ENCODE measurements at regions not wholly inside any gene's neighbourhood (a gene's known extent, or its start where the extent isn't known, plus 50 kb on each side); places are given as distances from the start of the nearest gene placed in this dataset.
"Not testable (repeated sequence)": the region's sequence is repeated elsewhere in the genome, so short reads cannot be mapped to it uniquely, and the experiment has no call there.

DNA sequence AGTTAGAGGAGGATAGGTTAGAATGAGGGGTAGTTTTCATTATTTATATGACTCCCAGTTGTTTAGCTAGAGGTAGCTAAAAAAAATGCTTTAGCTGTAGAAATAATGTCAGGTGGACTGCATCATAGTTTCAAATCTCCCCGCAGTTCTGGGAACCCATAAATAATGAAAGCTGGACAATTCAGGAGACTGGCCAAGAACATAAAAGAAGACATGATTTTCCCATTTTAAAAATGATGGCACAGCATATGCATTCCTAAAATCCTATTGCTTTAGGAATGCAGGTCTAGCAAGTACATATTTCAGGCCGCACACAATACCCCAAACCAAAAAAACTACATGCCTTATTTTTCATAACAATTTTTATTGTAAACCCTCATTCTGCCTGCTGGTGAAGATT, 143.3 kb downstream of the CTH start:
- DNase-seq (ENCODE audit: low read depth in 3 of 3), result no peak

DNA sequence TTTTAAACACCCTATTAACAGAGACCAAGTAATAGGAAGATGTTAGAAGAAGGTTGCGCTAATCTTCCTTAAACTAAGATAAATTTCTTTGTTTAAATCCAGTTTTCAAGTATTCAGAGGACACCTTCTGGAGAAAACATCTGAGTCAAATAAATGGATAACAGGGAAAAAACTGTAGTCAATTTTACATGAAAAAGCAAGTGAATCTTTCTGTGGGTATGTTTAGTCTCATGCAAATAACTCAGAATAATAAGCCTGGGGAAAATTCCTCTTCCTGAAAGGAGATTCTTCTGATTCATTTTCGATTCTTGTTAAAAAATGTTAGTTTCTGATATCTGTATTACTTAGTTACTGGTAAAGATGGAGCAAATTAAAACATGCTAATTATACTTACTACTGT, 145.5 kb downstream of the CTH start:
- no peak for DNase-seq (ENCODE audit: low read depth in 3 of 3)

DNA sequence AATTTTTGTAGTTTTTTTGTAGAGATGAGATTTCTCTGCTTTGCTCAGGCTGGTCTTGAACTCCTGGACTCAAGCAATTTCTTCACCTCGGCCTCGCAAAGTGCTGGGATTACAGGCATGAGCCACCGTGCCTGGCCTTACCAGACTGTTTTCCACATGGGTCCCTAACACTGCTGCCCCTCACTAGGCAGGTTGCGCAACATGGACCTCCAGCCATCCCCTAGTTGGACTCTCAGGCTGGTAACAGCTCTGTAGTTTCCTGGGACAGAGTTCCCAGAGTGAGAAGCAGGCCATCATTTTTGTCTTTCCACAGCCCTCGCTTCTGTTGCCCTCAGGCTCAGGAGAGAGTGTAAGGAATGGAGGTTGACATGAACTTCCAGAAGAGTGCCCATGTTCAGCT, 156.1 kb downstream of the CTH start:
- no peak for DNase-seq (ENCODE audit: low read depth in 3 of 3)

- no peak for DNase-seq (ENCODE audit: low read depth in 3 of 3)
These were observed 160.1 kb downstream of the CTH start for GRCh38 chr1:70571191-70571590.

GRCh38 chr1:70573317-70573843, 162.3 kb downstream of the CTH start:
- no peak for DNase-seq (ENCODE audit: low read depth in 3 of 3)

DNA sequence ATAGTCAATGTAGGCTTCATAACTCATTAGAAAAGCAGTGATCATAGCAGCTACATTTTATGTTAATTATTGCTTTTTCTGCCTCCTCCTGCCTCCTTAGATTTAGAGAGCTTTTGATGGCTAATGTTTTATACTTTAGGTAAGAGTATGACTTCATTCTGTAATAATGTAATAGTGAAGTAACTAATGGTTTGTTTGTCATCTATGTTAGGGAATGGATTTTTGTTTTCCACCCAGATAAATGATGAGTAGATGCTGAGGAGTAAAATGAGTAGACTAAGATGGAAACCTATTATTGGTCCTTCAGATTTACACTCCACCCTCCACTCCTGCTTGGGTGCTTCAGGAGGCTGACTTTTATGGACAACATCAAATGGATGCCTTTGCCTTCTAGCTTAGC, 170.6 kb downstream of the CTH start:
- DNase-seq (ENCODE audit: low read depth in 3 of 3), result no peak

- no peak for DNase-seq (ENCODE audit: low read depth in 3 of 3)
These were observed 172.5 kb downstream of the CTH start for GRCh38 chr1:70583522-70583921.

- DNase-seq (ENCODE audit: low read depth in 3 of 3), result no peak
These were observed 175.0 kb downstream of the CTH start for GRCh38 chr1:70586046-70586445.

DNA sequence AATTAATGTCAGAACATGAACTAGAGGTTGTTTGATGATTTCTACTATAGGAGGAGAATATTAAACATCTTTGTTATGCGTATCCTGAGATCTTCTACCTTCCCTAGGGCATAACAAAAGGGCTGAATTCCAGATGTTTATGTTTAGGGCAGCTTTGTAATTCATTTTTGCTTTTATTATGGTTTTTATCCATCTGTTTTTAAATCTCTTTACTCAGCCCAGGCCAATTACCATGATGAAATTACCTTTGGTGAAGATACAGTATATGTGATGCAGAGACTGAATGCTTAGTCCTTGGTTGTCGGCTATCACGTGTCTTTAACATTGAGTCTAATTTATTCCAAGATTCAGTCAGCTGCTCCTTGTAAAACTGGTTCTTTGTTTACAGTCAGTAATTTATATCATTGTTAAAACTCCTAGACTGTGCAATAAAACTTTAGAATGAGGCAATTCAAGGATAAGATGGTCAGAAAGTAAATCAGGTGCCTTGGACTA, 176.9 kb downstream of the CTH start:
- DNase-seq (ENCODE audit: low read depth in 3 of 3), result no peak

DNA sequence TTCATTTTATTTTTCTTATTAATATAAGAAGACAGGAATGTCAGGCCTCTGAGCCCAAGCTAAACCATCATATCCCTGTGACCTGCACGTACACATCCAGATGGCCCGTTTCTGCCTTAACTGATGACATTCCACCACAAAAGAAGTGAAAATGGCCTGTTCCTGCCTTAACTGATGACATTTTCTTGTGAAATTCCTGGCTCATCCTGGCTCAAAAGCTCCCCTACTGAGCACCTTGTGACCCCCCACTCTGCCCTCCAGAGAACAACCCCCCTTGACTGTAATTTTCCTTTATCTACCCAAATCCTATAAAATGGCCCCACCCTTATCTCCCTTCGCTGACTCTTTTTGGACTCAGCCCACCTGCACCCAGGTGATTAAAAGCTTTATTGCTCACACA, 182.5 kb downstream of the CTH start:
- DNase-seq (ENCODE audit: low read depth in 3 of 3), result not testable (repeated sequence)

DNA sequence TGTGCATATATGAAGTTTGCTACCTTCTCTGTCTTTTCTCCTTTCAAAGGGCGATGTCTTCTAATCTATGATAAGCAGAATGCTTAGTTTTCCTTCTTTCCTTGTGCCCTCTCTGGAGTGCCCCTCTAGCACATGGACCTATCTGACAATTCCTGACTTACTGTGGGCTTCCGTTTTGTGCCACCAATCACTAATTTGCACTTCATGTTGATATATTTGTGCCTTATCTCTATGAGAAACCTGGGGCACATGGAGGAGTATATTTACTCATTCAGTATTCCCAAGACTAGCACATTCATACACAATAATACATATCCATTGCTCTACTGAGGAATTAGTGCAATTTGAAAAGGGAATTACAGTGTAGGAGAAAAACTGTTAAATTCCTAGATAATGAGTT, 197.7 kb downstream of the CTH start:
- DNase-seq (ENCODE audit: low read depth in 3 of 3), result no peak

GRCh38 chr1:70610164-70610563, 199.1 kb downstream of the CTH start:
- DNase-seq (ENCODE audit: low read depth in 3 of 3), result not testable (repeated sequence)

DNA sequence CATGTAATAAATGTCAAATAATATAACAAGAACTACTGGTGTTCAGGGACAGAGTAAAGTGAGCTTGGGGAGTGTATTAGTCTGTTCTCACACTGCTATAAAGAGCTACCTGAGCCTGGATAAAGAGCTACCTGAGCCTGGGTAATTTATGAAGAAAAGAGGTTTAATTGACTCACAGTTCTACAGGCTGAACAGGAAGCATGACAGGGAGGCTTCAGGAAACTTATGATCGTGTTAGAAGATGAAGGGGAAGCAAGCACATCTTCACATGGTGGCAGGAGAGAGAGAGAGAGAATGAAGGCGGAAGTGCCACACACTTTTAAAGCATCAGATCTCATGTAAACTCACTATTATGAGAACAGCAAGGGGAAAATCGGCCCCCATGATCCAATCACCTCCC, 205.9 kb downstream of the CTH start:
- DNase-seq (ENCODE audit: low read depth in 3 of 3), result no peak

DNA sequence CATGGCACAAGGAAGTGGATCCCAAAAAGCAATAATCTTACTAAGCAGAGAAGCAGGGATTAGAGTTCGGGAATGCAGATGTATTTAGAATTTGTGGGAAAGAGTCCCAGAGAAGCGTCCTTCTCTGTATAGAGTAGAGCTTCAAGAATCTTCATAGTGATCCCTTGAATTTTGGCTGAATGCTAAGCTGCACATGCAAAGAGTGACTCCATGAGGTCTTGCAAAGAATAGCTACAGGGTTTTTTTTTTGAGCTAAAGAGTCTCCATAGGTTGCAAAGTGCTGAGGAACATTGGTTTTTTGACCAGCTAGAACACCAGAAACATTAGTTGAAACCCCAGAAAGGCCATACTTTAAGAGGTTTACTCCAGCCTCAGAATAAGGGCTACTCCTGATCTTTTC, 206.7 kb downstream of the CTH start:
- DNase-seq (ENCODE audit: low read depth in 3 of 3), result no peak

DNA sequence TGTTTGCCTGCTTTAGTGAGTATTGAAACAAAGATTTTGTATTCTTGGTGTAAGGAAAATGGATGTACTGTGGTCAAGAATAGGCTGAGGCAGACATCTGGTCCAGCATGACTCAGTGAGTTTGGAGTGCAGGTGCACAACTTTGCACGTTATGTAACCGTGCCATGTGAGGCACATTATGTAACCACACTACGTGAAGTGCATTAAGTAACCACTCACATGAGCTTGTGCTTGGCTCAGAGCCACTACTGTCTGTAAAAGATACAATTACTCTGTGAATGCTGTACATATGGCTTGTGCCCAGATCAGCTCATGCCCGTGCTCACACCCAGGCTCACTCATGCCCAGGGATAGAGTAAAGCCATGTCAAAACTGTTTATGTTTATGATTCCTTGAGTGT, 216.8 kb downstream of the CTH start:
- no peak for DNase-seq (ENCODE audit: low read depth in 3 of 3)

DNA sequence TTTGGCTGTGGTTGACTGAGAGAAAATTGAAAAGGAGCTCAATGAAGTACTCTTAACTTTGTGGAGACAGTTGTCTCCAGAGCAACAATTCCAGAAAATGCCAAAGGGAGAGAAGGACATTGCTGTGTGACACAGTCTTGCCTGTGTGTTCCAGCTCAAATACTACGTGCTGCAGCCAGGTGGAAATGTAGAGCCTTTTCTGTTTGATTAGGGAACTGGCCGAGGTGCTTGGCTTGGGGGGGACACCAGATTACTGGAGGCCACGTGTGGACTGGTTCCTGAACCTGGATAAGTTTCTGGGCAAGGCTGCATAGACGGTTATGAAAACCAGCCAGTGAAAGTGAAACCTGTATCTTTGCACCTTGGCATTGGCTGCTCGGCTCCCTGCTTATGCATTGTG, 217.9 kb downstream of the CTH start:
- DNase-seq (ENCODE audit: low read depth in 3 of 3), result no peak

- DNase-seq (ENCODE audit: low read depth in 3 of 3), result no peak
These were observed 221.9 kb downstream of the CTH start for GRCh38 chr1:70633004-70633403.

- DNase-seq (ENCODE audit: low read depth in 3 of 3), result no peak
These were observed 224.8 kb downstream of the CTH start for GRCh38 chr1:70635868-70636267.

DNA sequence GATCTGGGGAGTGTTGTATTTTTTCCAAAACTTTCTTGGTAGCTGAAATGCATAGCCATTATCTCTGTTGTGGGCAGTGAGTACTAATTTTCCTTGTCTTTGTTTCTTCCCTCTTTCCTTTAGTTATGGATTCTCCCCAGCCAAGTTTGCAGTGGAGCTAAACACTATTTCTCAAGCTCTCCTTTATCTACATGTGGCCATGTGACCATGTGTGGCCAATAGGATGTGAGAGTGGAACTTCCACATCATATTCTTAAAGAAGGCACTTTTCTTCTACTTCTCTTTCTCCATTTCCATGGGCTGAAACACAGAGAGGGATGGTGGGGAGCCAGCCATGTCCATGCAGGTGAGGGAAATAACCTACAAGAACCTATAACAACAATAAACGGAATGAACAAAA, 230.8 kb downstream of the CTH start:
- no peak for DNase-seq (ENCODE audit: low read depth in 3 of 3)

GRCh38 chr1:70656361-70656760, 245.3 kb downstream of the CTH start:
- DNase-seq (ENCODE audit: low read depth in 3 of 3), result no peak

GRCh38 chr1:70659891-70660290, 248.8 kb downstream of the CTH start:
- DNase-seq (ENCODE audit: low read depth in 3 of 3), result no peak

DNA sequence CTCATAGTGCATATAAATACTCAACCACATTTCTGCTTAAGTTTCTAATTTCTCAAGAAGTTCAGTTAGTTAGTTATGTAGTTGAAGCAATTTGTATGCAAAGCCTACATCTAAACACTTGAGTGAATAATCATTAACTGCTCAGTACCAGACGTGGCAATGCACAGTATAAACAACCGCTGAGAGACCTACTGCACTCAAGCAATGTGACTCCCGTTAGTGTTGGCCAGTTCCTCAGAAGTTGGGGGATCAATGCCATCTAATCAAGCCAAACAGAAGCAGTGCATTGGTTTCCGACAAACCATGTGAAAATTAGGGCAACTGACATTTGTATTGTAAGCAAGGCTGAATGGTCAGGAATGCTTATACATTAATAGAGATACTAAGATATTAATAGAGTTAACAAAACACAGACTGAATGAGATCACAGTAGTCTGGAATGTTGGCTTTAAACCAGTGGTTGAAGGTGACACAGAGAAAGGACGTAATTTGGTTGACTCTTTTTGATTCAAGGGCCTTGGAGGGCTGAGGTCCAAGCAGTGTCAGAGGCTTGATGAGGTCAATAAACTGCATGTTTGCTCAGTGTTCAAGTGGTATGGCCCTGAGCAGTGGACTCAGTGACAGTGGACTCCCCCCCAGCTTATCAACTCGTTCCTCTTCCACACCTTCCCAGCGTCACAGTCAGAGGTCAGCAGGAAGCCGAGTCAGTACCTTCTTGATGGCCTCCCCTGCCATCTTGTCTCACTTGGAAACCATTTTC, 255.5 kb downstream of the CTH start:
- no peak for DNase-seq (ENCODE audit: low read depth in 3 of 3)

- DNase-seq (ENCODE audit: low read depth in 3 of 3), result no peak
These were observed 256.6 kb downstream of the CTH start for GRCh38 chr1:70667494-70668170.

Measured in stimulated activated CD4-positive, alpha-beta T cell treated with anti-CD3 and anti-CD28 coated beads, TNF-alpha, amount 100 ng/mL, for 24 hours (primary cell).